ENCODE measurements at regions not wholly inside any gene's neighbourhood (a gene's known extent, or its start where the extent isn't known, plus 50 kb on each side); places are given as distances from the start of the nearest gene placed in this dataset.

GRCh38 chr17:71501711-71502110 is 619.1 kb upstream of the SOX9 start:
- TF ChIP-seq CTCF (IDR thresholded peaks at IDR 0.05; ENCODE audit: low read length) (no peak), EZH2 (IDR thresholded peaks at IDR 0.05; ENCODE audit: borderline replicate concordance, low read length) (no peak)

Data from OCI-LY1 (cell line).